PFSK-1 (cell line): ENCODE measurements at regions not wholly inside any gene's neighbourhood (a gene's known extent, or its start where the extent isn't known, plus 50 kb on each side); places are given as distances from the start of the nearest gene placed in this dataset.

Experiments
- FOXP2 ChIP-seq: optimal IDR thresholded peaks from 2 replicates; pipeline ENCODE3; 2011; ENCODE audit warnings: borderline replicate concordance, control low read depth, inconsistent platforms; ENCODE audit not compliant: insufficient read depth; ENCODE audit errors: extremely low read length, extremely low read depth
- POLR2AphosphoS5 ChIP-seq: IDR thresholded peaks from 2 replicates; pipeline ENCODE4 v1.6.1; 2012; ENCODE audit warnings: low read depth, mild to moderate bottlenecking, control low read depth, low read length, moderate library complexity
- REST ChIP-seq, 2 experiments: IDR thresholded peaks; 2 replicates each; pipeline versions ENCODE4 v1.6.1 to v1.8.0; 2011 to 2012; ENCODE audit warnings: low read depth in 2 of 2, low read length in 2 of 2, control low read depth in 1 of 2, inconsistent platforms in 1 of 2, mild to moderate bottlenecking in 1 of 2, moderate library complexity in 1 of 2; ENCODE audit not compliant: insufficient read depth in 1 of 2
- SIN3A ChIP-seq: IDR thresholded peaks from 2 replicates; pipeline ENCODE4 v1.6.1; 2012; ENCODE audit warnings: mild to moderate bottlenecking, low read length, moderate library complexity, borderline replicate concordance; ENCODE audit not compliant: insufficient read depth
- TAF1 ChIP-seq: IDR thresholded peaks from 2 replicates; pipeline ENCODE4 v1.6.1; 2012; ENCODE audit warnings: low read length, control low read depth, borderline replicate concordance; ENCODE audit not compliant: insufficient read depth

- TF ChIP-seq FOXP2 (no peak), SIN3A (no peak), POLR2AphosphoS5 (no peak), TAF1 (no peak), REST (IDR thresholded peaks at IDR 0.05; ENCODE audit: insufficient read depth in 1 of 2, low read depth in 2 of 2, low read length in 2 of 2) (no peak)
These were observed 56.8 kb upstream of the TMEM229A start for GRCh38 chr7:124089621-124090020.

- TF ChIP-seq TAF1 (no peak), POLR2AphosphoS5 (no peak), SIN3A (no peak), FOXP2 (no peak), REST (IDR thresholded peaks at IDR 0.05; ENCODE audit: insufficient read depth in 1 of 2, low read depth in 2 of 2, low read length in 2 of 2) (no peak)
These were observed 55.7 kb upstream of the TMEM229A start for GRCh38 chr7:124088590-124088989.

GRCh38 chr7:124086843-124087242 lies 54.0 kb upstream of the TMEM229A start:
- TF ChIP-seq FOXP2, result no peak
- no peak for TF ChIP-seq TAF1
- TF ChIP-seq POLR2AphosphoS5, result no peak
- no peak for TF ChIP-seq REST (IDR thresholded peaks at IDR 0.05; ENCODE audit: insufficient read depth in 1 of 2, low read depth in 2 of 2, low read length in 2 of 2)
- TF ChIP-seq SIN3A, result no peak

GRCh38 chr7:124085179-124085578 lies 52.3 kb upstream of the TMEM229A start:
- TF ChIP-seq REST (IDR thresholded peaks at IDR 0.05; ENCODE audit: insufficient read depth in 1 of 2, low read depth in 2 of 2, low read length in 2 of 2) (no peak), SIN3A (peak; percentile 47; the same call in 1 of the 2 replicates)

GRCh38 chr7:124084024-124084423 lies 51.2 kb upstream of the TMEM229A start:
- TF ChIP-seq SIN3A (peak; percentile 85; the same call in 1 of the 2 replicates), POLR2AphosphoS5 (peak; percentile 78), REST (IDR thresholded peaks at IDR 0.05; ENCODE audit: insufficient read depth in 1 of 2, low read depth in 2 of 2, low read length in 2 of 2) (peak in 1 of 2 experiments; percentile 78; a peak in 2 of 4 replicates), TAF1 (peak; percentile 33; the same call in 1 of the 2 replicates), FOXP2 (no peak)
